GM08714 (cell line): ENCODE measurements at regions not wholly inside any gene's neighbourhood (a gene's known extent, or its start where the extent isn't known, plus 50 kb on each side); places are given as distances from the start of the nearest gene placed in this dataset.

Experiments
- H3K4me3 ChIP-seq: fragments of 200-500 bp; sonication (Bioruptor generic); 2 replicates; pipeline ENCODE4 v1.5.1; 2014; ENCODE audit warnings: mild to moderate bottlenecking, low read length, inconsistent platforms
- ZNF274 ChIP-seq: IDR thresholded peaks from 2 replicates; pipeline ENCODE4 v1.6.1; 2012; ENCODE audit warnings: mild to moderate bottlenecking, low read depth, low read length

GRCh38 chr16:86870380-86870779 is 292.0 kb downstream of the FOXL1 start:
- H3K4me3 ChIP-seq, result no peak overlapping the region

GRCh38 chr16:86872131-86872530 is 293.8 kb downstream of the FOXL1 start:
- TF ChIP-seq ZNF274, result no peak
- no peak overlapping the region for H3K4me3 ChIP-seq

More at GRCh38 chr16:86870380-86870779, 292.0 kb downstream of the FOXL1 start:
- TF ChIP-seq ZNF274, result no peak

GRCh38 chr16:86872833-86873232 is 294.5 kb downstream of the FOXL1 start:
- no peak overlapping the region for H3K4me3 ChIP-seq
- TF ChIP-seq ZNF274, result no peak

GRCh38 chr16:86874141-86874540 is 295.8 kb downstream of the FOXL1 start:
- TF ChIP-seq ZNF274, result no peak
- H3K4me3 ChIP-seq, result no peak overlapping the region

GRCh38 chr16:86876499-86876898 is 298.1 kb downstream of the FOXL1 start:
- no peak overlapping the region for H3K4me3 ChIP-seq
- TF ChIP-seq ZNF274, result no peak

GRCh38 chr16:86877108-86877507 is 298.8 kb downstream of the FOXL1 start:
- no peak overlapping the region for H3K4me3 ChIP-seq
- no peak for TF ChIP-seq ZNF274

GRCh38 chr16:86877835-86878234 is 299.5 kb downstream of the FOXL1 start:
- H3K4me3 ChIP-seq, result no peak overlapping the region
- no peak for TF ChIP-seq ZNF274

GRCh38 chr16:86878236-86879080 is 300.1 kb downstream of the FOXL1 start:
- no peak overlapping the region for H3K4me3 ChIP-seq
- no peak for TF ChIP-seq ZNF274

GRCh38 chr16:86879268-86879667 is 300.9 kb downstream of the FOXL1 start:
- H3K4me3 ChIP-seq, result no peak overlapping the region
- TF ChIP-seq ZNF274, result no peak

- H3K4me3 ChIP-seq, result no peak overlapping the region
- no peak for TF ChIP-seq ZNF274
These were observed 302.2 kb downstream of the FOXL1 start for GRCh38 chr16:86880316-86881117.

- TF ChIP-seq ZNF274, result no peak
- H3K4me3 ChIP-seq, result no peak overlapping the region
These were observed 302.8 kb downstream of the FOXL1 start for GRCh38 chr16:86881118-86881510.

GRCh38 chr16:86881861-86882273 is 303.5 kb downstream of the FOXL1 start:
- no peak overlapping the region for H3K4me3 ChIP-seq
- no peak for TF ChIP-seq ZNF274

GRCh38 chr16:86882586-86883280 is 304.4 kb downstream of the FOXL1 start:
- TF ChIP-seq ZNF274, result no peak

More at GRCh38 chr16:86882586-86883280, 304.4 kb downstream of the FOXL1 start:
- H3K4me3 ChIP-seq, result no peak overlapping the region
